PC-9 (cell line): ENCODE measurements at regions not wholly inside any gene's neighbourhood (a gene's known extent, or its start where the extent isn't known, plus 50 kb on each side); places are given as distances from the start of the nearest gene placed in this dataset.

Source experiments
- CTCF ChIP-seq: fragments of 200-600 bp; sonication (generic); conservative IDR thresholded peaks from 2 replicates; pipeline ENCODE4 v1.6.1; 2017; ENCODE audit warnings: mixed run types, antibody characterized with exemption, mild to moderate bottlenecking, moderate library complexity
- EZH2 ChIP-seq: fragments of 200-600 bp; sonication (generic); IDR thresholded peaks from 2 replicates; pipeline ENCODE4 v1.8.0; 2017; ENCODE audit warnings: antibody characterized with exemption, low read depth

GRCh38 chr12:67873355-67873754 is 115.9 kb upstream of the IFNG-AS1 start:
- TF ChIP-seq CTCF (no peak), EZH2 (no peak)
